ENCODE measurements at regions not wholly inside any gene's neighbourhood (a gene's known extent, or its start where the extent isn't known, plus 50 kb on each side); places are given as distances from the start of the nearest gene placed in this dataset.

- Histone ChIP-seq H3K4me1 (peaks cover 0 to 20% (median 4%) of the 10 kb centered on the region in 4 donors), H3K9me3 (no peaks in the 10 kb centered on the region), H3K27me3 (no peaks in the 10 kb centered on the region), H3K4me3 (no peak overlapping the region), H3K27ac (peak overlapping the region in 1 of 4 donors; percentile 42), H3K36me3 (no peaks in the 10 kb centered on the region)
- TF ChIP-seq POLR2A (IDR thresholded peaks at IDR 0.05) = no peak
- TF ChIP-seq EP300 (IDR thresholded peaks at IDR 0.05; ENCODE audit: low read depth) = no peak
- TF ChIP-seq CTCF (IDR thresholded peaks at IDR 0.05) = no peak
- TF ChIP-seq POLR2AphosphoS5 (IDR thresholded peaks at IDR 0.05) = no peak
- 47 to 50% methylated on average over 7 of the region's 7 CpGs for WGBS, 2 donors (ENCODE audit: low coverage in 1 of 2)
- in situ Hi-C loops (cut with MboI; ENCODE audit: low pct_ligation_motif_present in 1 of 4, low pct_unique_long_range_greater_than_20kb in 1 of 4, low sequenced_read_pairs in 3 of 4) = no loop called here
- intact Hi-C loops (cut with DNase I; ENCODE audit: low total_unique reads) = no loop called here
- DNase-seq = no peak
Measured at GRCh38 chr9:80504601-80505230, 933.0 kb downstream of the TLE4 start.

- no peaks in the 10 kb centered on the region for H3K36me3 ChIP-seq
- H3K9me3 ChIP-seq = no peaks in the 10 kb centered on the region
- H3K27ac ChIP-seq = peak overlapping the region in 1 of 4 donors; percentile 42
- H3K4me1 ChIP-seq = peaks cover 0 to 20% (median 4%) of the 10 kb centered on the region in 4 donors
- 40 to 49% methylated on average over 2 of the region's 2 CpGs for WGBS, 2 donors (ENCODE audit: low coverage in 1 of 2)
- no peaks in the 10 kb centered on the region for H3K27me3 ChIP-seq
- H3K4me3 ChIP-seq = no peak overlapping the region
- DNase-seq = no peak
- intact Hi-C loops (cut with DNase I; ENCODE audit: low total_unique reads) (no loop called here), in situ Hi-C loops (cut with MboI; ENCODE audit: low pct_ligation_motif_present in 1 of 4, low pct_unique_long_range_greater_than_20kb in 1 of 4, low sequenced_read_pairs in 3 of 4) (no loop called here)
- TF ChIP-seq POLR2AphosphoS5 (IDR thresholded peaks at IDR 0.05) (no peak), EP300 (IDR thresholded peaks at IDR 0.05; ENCODE audit: low read depth) (no peak), POLR2A (IDR thresholded peaks at IDR 0.05) (no peak), CTCF (IDR thresholded peaks at IDR 0.05) (no peak)
Measured at GRCh38 chr9:80503671-80504281, 932.0 kb downstream of the TLE4 start.

- 63 to 75% methylated on average over 5 of the region's 5 CpGs for WGBS, 2 donors (ENCODE audit: low coverage in 1 of 2)
- TF ChIP-seq POLR2AphosphoS5 (IDR thresholded peaks at IDR 0.05) (no peak), CTCF (IDR thresholded peaks at IDR 0.05) (no peak), EP300 (IDR thresholded peaks at IDR 0.05; ENCODE audit: low read depth) (no peak), POLR2A (IDR thresholded peaks at IDR 0.05) (no peak)
- Histone ChIP-seq H3K36me3 (no peaks in the 10 kb centered on the region), H3K27ac (no peak overlapping the region), H3K4me1 (peaks cover 0 to 20% (median 4%) of the 10 kb centered on the region in 4 donors), H3K4me3 (no peak overlapping the region), H3K9me3 (no peaks in the 10 kb centered on the region), H3K27me3 (no peaks in the 10 kb centered on the region)
- intact Hi-C loops (cut with DNase I; ENCODE audit: low total_unique reads) = no loop called here
- no peak for DNase-seq
- in situ Hi-C loops (cut with MboI; ENCODE audit: low pct_ligation_motif_present in 1 of 4, low pct_unique_long_range_greater_than_20kb in 1 of 4, low sequenced_read_pairs in 3 of 4) = no loop called here
Measured at GRCh38 chr9:80502306-80502705, 930.5 kb downstream of the TLE4 start.

- Histone ChIP-seq H3K4me1 (peaks cover 0 to 20% (median 4%) of the 10 kb centered on the region in 4 donors), H3K4me3 (no peak overlapping the region), H3K36me3 (no peaks in the 10 kb centered on the region), H3K9me3 (no peaks in the 10 kb centered on the region), H3K27ac (no peak overlapping the region), H3K27me3 (no peaks in the 10 kb centered on the region)
- 42 to 50% methylated on average over 3 of the region's 3 CpGs for WGBS, 2 donors (ENCODE audit: low coverage in 1 of 2)
- in situ Hi-C loops (cut with MboI; ENCODE audit: low pct_ligation_motif_present in 1 of 4, low pct_unique_long_range_greater_than_20kb in 1 of 4, low sequenced_read_pairs in 3 of 4) = no loop called here
- DNase-seq = no peak
- intact Hi-C loops (cut with DNase I; ENCODE audit: low total_unique reads) = no loop called here
- TF ChIP-seq CTCF (IDR thresholded peaks at IDR 0.05) (no peak), EP300 (IDR thresholded peaks at IDR 0.05; ENCODE audit: low read depth) (no peak), POLR2A (IDR thresholded peaks at IDR 0.05) (no peak), POLR2AphosphoS5 (IDR thresholded peaks at IDR 0.05) (no peak)
Measured at GRCh38 chr9:80501635-80502034, 929.9 kb downstream of the TLE4 start.

All from transverse colon (tissue), 4 donors.